NCI-H82 treated with DMSO at 0.1 percent for 48 hours (cell line): ENCODE measurements at regions not wholly inside any gene's neighbourhood (a gene's known extent, or its start where the extent isn't known, plus 50 kb on each side); places are given as distances from the start of the nearest gene placed in this dataset.

Experiments
- DNase-seq: peaks from one replicate; lab custom pipeline; 2025; ENCODE audit not compliant: unreplicated experiment; lab: John Stamatoyannopoulos, UW

DNA sequence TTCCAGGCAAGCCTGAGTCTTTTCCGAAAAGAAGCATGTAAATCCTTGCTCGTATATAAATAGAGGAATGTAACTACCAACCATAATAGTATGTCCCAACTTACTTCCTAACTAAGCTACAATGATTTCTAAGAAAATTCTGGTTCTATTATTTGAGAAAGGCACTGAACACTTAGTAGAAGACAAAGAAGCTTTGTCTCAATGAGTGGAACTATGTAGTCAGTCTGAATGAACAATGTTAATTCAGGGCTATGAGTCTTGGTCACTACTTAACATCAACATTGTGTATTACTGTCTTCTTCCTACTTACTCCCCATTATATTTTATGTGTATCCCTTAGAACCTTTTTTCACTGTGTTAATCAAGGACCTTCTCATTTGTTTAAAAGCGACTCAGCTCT lies 206.0 kb downstream of the CYB561 start:
- DNase-seq, result no peak

DNA sequence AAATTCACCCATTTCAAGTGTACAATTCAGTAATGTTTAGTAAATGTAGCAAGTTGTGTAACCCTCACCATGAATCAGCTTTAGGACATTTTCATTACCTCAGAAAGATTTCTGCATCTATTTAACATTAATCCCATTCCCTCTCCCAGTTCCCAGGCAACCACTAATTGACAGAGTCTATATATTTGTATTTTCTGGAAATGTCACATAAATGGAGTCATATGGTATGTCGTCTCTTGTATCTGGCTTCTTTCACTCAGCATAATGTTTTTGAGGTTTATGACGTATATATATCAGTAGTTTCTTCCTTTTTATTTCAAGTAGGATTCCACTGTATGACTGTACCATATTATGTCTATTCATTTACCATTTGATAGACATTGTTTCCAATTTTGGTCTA lies 199.8 kb downstream of the CYB561 start:
- DNase-seq, result no peak

DNA sequence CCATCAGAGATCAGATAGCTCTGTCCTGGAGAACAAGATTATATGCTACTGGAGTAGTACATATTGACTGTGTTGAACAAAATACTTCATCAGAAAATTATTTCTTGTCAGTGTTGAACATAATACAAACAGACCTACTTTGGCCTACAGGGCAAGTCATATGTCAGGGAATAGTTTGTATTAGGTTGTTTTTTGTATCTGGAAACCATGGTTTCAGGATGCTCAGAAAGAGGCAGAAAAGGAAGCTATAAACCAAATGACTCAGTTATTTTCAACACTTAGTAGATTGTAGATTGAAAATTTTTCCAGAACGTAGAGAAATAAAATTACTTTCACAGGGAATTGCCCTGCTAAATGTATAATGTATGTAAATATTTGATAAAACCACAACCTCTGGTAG lies 198.4 kb downstream of the CYB561 start:
- no peak for DNase-seq

DNA sequence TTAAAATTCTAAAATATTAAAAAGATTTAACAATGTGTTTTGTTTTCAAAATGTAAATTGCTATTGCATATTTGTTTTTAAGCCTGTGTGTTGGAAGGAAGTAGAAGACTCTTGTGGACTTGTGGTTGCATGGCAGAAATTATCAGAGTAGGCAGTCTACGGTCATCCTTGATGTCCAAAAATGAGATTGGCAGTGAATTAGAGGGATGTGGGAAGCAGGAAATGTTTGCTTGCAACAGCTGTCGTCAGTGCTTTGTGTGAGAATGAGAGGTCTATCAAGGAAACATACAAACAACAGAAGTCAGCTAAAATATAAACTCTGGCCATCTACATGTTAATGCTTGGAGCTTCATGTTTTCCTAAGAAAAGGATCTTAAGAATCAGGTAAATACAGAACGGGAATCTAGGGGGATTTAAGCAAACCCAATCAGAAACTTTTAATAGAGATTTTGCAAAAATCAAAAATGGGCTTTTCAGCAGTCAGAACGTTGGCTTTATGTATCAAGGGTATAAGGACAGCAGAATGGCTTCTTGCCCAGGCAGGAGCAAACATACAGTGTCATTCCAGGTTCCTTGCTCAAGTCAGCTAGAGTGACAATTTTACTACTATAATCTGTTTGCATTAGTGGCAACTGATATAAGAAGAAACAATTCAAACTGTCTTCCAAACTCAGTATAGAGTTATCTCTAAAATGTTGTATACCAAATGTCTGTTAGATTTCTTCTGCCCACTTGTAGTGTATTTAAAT lies 196.7 kb downstream of the CYB561 start:
- DNase-seq, result no peak

DNA sequence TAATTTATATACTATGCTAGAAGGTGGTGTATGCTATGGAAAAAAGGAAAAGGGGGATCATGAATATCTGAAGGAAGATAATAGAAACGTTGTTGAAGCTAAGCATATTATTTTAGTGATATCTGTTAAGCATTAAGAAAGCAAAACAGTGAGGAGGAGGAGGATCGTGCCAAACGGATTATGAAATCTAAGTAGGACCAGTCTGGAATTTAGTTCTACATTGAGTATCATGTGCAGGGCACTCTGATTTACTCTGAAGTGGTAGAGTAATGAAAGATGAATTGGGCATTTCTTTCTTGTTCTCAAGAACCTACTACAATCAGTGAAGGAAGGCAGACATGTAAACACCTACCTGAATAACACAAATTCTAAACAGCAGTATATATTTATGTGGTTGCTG lies 195.3 kb downstream of the CYB561 start:
- no peak for DNase-seq

DNA sequence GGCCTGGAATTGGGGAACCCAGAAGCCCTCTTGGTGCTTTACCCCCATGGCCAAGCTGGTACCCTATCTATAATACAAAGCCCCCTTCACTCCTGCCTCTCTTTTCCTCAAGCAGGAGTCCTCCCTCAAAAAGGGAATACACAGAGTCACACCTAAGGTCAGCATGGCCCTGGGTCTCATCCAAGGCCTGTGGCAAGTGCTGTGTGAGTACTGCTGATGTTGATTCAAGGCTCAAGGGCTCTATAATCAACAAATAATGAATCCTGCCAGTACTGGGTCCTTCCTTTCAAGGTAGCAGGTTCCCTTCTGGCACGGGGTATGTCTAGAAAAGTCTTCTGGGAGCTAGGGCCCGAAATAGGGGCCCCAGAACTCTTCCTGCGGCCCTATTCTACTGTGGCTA lies 187.3 kb downstream of the CYB561 start:
- DNase-seq, result no peak

DNA sequence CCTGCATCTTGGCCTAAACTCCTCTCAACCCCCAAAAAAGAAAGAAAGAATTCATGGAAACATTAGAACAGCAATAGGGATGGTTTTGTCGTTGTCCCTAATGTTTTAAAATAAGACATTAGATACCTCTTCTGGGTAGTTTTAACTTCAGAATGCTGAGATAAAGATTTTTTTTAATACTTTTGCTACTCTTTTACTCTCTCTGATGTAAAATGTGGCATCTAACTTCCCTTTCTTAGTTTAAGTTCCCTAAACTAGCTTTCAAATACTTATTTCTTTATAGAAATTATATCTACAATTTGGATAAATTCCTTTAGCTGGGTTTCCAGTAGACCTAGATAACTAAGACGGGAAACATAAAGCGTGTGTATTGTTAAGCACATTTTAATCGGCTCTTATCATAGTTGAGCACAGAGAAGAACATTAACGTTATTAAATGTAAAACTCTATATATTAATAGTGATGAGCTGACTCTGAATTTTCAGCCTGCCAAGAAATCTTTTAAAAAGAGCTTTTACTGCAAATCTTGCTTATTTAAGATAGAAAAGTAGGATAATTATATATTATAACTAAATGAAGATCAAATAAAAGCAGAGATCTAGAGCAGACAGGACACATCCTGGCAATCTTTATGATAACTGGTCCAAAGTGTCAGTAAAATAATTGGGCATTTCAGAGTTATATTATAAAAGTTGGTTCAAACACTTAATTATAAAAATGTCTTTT lies 183.2 kb downstream of the CYB561 start:
- no peak for DNase-seq

DNA sequence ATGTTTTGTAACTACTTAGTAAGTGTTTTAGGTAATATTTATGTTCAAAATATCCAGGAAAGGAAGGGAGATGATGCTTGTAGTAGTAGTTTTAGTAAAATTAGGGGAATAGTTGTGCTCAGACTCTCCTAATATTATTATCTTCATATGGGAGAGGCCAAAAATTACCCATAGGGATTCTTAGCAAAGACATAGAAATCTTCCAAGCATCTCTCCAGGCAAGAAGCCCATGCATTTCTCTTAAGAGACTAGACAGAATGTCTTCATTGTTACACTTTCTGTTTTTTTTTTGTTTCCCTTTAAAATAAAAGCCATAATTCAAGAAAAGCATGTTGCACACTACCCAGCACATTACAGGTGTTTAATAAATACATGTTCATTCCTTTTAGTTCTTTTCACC lies 180.6 kb downstream of the CYB561 start:
- no peak for DNase-seq

DNA sequence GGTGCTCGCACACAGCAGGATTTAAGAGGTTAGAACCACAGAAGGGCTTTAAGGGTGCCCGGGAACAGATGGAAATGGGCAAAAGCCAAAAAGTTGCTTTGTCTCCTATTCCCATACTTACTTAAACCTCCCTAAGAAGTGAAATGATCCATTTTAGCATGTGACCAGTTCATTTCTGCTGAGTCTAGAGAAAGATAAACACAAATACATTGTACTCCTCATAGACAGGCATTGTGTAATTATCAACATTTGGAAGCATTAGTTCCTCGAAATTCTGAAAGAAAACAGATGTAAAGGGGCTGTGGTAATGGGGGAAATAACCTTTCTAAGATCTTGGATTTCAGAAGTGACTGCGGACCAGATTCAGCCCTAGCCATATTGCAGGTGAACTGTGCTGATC lies 178.3 kb downstream of the CYB561 start:
- DNase-seq, result no peak

DNA sequence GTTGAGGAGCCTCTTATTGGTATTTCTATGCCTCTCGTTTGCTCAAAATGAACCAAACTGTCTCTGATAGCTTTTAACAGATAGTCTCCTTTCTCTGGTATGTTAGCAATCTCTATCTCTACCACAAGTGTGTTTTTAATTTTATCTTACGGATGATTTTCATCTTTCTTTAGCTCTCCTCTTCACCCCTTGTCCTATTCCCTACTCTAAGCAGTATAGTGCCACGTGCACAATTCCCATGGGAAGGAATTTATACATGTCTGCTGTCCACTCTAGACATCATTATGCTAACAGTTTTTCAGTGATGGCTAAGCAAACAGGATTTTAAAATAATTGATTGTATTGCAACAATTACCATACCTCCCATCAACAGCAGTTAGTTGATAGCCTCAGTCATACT lies 177.3 kb downstream of the CYB561 start:
- no peak for DNase-seq

DNA sequence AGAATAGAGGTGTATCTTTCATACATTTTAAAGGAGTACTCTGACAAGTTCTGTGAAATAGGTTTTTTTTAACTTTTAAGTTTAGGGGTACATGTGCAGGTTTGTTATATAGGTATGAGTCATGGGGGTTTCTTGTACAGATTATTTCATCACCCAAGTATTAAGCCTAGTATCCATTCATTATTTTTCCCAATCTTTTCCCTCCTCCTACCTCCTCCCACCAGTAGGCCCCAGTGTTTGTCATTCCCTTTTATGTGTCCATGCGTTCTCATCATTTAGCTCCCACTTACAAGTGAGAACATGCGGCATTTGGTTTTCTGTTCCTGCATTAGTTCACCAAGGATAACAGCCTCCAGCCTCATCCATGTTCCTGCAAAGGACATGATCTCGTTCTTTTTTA lies 175.5 kb downstream of the CYB561 start:
- no peak for DNase-seq

DNA sequence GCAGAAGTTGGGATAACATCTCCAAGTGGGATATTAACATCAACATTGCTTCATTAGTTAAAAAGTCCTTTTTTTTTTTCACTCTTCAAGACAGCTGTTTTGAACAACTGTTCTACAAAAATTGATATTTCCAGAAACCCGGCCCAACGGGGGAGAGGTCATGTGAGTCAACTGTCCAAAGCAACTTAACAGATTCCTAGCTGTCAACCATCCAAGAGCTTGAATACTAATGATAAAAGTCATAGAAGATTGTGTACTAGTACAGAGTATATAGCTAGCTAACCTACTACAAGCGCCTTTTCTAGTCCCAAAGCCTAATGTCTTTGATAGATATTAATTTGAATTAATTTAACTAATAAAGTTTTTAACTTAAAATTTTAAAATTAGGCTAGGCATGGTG lies 172.0 kb downstream of the CYB561 start:
- DNase-seq, result no peak

DNA sequence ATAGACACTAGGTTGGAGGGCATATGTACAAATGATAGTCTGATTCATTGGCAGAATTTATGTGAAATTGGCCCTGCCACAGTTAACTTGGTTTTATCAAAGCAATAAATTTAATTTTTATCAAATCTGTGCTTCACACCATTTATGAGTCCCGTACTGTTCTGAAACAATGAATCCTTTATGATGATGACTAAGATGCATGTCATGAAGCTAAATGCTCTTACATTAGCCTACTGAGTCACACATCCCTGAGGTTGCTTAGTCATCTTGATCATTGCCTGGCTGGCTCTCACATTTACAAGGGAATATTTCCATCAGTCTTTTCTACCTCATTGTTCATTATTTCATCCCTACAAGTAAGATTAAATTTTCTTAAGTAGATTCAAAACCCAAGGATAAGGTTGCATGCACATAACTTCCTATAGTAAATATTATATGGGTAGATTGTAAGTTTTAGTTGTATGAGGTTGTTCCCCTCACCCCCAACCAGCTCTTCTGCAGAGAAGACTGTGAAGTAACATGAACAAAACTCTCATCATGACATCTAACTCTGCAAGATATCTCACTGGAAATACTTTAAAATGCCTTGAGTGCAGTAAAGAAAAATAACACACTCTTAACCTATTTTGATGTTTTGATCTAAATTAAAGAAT lies 170.7 kb downstream of the CYB561 start:
- no peak for DNase-seq

DNA sequence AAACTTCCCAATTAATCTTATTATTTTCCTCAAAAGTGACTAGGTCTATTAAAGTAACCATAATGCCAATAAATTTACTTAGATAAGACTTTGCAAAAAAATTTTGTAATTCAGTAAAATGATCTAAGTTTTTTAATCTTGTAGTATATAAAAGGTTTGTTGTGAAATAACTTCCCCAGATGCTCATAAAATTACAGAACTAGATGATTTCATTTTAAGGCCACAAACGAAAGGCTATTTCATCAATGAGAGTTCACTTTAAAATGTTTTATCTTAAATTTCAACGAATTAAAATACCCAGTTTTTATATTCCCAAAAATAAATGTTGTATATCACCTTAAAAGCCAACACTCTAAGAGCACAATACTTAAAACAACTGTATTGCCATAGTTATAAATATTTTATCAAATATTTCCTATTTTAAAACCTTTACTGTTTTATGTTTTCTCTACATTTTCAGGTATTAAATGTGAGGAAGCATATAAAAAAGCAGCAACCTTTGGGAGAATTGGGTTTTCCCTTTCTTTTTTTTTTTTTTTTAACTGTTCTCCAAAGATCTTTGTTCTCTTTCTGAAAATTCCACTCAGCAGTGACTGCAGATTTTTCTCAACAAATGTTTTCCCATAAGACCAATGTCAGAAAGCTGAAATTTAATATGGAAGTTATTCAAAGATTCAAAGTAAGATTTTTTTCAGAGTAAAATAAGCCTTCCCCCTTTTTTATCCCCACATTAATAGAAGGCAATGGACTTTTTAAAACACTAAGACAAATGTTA lies 169.9 kb downstream of the CYB561 start:
- no peak for DNase-seq

DNA sequence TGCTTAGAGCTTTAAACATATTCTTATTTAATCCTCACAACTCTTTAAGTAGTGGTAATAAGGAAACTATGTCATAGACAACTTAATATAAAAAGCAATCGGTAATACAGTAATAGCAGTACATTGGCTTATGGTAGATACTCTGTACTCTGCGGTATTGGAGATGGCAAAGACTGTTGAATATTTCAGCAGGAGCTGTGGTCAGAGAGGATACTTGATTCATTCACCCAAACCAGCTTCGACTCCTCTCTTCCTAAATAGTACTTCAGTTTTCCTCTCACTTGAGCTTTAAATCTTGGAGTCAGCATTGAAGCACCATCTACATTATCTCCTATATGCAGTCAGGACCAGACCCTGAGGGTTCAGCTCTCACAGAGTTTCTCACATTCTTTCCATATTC lies 169.3 kb downstream of the CYB561 start:
- no peak for DNase-seq

DNA sequence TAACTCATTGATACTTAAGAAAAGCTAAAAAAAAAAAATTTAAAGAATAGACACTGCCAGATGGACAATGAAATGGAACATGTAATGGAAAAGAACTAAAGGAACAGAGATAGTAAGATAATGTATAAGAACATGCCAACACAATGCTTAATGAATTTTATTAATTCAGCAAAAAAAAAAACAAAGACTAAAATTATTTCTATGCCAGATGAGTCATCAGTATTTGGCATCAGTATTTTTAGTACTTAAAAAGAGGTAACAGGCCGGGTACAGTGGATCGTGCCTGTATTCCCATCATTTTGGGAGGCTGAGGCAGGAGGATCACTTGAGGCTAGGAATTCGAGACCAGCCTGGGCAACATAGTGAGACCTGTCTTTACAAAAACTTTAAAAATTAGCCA lies 168.5 kb downstream of the CYB561 start:
- no peak for DNase-seq

DNA sequence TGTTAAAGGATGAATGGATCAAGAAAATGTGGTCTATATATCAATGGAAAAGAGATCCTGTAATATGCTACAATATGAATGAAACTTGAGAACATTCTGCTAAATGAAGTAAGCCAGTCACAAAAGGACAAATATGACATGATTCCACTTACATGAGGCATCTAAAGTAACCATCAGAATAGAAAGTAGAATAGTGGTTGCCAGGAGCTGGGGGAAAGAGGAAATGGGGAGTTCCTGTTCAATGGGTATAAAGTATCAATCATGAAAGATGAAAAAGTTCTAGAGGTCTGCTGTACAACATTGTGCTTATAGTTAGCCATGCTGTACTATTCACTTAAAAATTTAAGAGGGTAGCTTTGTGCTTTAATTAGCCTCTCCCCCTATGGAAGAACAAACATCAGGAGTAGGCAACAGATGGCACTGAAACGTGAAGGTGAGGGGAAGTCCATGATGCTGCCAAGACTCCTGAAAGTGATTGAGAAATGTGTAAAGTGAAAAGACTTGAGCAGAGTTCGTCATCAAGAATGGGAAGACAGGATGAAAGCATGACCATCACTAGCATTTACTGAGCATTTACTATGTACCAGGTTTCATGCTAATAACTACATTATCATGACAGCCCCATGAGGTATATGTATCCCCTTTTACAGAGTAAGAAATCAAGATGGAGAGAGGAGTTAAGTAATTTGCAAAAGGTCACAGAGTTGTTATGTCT lies 167.2 kb downstream of the CYB561 start:
- no peak for DNase-seq

DNA sequence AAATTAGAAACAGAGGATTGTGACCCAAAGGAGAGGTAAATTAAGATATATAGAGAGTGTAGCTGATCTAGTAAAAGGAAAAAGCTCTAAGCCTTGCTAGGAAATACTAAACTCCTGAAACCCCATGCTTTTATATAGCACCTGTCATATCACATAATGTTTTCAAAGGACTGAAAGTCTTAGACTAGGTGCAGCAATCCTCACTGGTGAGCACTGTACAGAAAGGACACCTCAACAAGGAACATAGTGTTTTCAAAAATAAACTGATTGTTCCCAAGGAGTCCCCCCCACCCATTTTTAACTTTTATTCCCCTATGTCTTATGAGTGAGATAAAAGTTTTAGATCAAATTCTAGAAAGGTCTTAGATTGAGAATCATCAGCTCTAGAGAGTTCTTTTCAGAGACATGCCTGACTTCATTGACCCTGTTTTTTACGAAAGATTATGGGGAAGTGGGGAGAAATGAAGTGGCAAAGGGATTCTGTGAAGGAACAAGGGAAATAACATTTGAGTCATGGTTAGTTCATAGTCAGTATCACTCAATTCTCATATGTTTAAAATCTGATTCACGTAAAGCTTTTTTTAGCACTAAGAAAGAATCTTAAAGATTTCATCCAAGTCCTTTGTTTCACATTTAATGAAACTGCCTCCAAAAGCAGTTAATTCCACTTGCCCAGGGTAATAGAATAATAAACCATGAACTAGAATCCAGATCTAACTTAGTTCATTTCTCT lies 166.4 kb downstream of the CYB561 start:
- DNase-seq, result no peak

DNA sequence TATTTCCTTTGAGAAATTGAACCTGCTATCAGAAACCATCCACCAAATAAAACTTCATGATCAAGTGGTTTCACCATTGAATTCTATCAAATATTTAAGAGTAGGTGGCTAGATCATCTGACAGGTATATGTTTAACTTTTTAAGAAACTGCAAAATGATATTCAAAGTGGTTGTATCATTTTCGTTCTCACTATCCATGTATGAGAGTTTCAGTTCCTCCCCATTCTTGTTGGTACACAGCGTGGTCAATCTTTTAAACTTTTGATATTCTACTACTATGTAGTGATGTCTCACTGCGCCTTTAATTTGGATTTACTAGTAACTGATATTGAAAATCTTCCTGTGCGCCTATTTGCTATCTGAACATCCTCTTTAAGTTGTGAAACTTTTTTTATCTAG lies 163.7 kb downstream of the CYB561 start:
- DNase-seq, result no peak

DNA sequence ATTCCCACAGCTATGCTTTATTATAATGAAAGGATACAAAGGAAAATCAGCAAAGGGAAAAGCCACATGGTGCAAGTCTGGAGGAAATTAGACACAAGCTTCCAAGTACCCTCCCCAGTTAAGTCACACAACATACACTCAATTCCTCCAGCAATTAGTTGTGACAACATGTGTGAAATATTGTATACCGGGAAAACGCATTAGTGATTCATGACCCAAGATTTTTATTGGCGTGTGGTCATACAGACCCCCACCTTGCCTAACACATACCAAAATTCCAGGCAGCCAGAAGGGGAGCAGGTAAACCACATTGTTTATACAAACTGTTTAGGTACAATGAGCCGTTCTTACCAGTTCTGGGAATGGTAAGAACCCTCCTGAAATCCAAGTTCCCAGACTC lies 160.6 kb downstream of the CYB561 start:
- no peak for DNase-seq
